Brain microvascular endothelial cell (primary cell): ENCODE measurements at regions not wholly inside any gene's neighbourhood (a gene's known extent, or its start where the extent isn't known, plus 50 kb on each side); places are given as distances from the start of the nearest gene placed in this dataset.

Experiments used
- DNase-seq: peaks from one replicate; pipeline ENCODE4 v3.0.0-alpha.2; 2020
- H3K27ac ChIP-seq: fragments of 250-450 bp; sonication (Bioruptor Pico); 2 replicates; pipeline ENCODE4 v1.5.1; 2020; ENCODE audit warnings: mild to moderate bottlenecking, moderate library complexity
- H3K27me3 ChIP-seq: fragments of 250-450 bp; sonication (Bioruptor Pico); replicated peaks from 2 replicates; pipeline ENCODE4 v1.5.1; 2020; ENCODE audit warnings: mild to moderate bottlenecking
- H3K36me3 ChIP-seq: fragments of 250-450 bp; sonication (Bioruptor Pico); replicated peaks from 2 replicates; pipeline ENCODE4 v1.5.1; 2020; ENCODE audit warnings: mild to moderate bottlenecking
- H3K4me3 ChIP-seq: 2 replicates; pipeline ENCODE4 v1.5.1; 2011; ENCODE audit warnings: low read depth, mild to moderate bottlenecking, control low read depth, low read length, moderate library complexity
- in situ Hi-C: cut with HindIII; loops from 2 replicates; pipeline ENCODE4 v1.10.0; 2017; ENCODE audit warnings: low sequenced_read_pairs, low pct_ligation_motif_present
- TF ChIP-seq, protein P1 (sequence below): IDR thresholded peaks from 2 replicates; pipeline ENCODE4 v1.5.1; 2011; ENCODE audit warnings: low read depth, mild to moderate bottlenecking, moderate library complexity, low read length, control low read depth, inconsistent platforms; ENCODE audit errors: missing control alignments

DNA sequence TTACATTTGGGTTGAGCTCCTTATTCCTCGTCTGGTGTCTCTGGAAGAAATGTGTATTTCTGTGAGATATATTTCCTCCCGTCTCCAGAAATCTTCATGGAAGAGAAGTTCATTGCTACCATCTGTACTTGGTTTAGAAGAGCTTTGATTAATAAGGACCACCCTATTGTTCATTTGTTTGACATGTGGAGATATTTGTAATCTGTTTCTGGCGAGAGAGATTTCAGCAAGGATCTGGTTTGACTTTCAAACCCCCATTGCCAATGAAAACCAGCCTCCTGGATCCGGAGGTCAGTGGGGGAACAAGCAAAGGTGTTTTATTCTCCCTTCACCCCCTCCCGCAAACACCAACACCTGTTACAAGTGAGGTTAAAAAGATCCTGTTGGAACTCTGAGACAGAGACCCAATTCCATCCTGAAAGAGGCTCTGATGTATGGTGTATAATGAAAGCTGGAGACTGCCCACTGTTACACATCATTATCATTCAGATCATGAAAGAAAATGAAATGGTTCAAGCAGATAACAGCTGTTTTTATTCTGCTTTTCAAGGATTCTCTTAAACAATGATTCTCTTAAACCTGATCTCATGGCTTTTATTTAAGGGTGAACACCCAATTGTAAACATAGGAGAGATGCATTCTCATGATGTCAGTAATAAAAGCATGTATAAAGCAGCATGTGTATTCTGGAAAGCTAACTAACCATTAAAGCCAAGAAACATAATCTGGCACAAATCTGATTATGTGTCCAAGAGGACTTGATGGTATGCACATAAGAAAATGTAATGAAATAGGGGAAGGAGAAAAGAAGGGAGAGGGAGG, 393.5 kb upstream of the ADGRL2 start:
- TF ChIP-seq, protein P1, sequence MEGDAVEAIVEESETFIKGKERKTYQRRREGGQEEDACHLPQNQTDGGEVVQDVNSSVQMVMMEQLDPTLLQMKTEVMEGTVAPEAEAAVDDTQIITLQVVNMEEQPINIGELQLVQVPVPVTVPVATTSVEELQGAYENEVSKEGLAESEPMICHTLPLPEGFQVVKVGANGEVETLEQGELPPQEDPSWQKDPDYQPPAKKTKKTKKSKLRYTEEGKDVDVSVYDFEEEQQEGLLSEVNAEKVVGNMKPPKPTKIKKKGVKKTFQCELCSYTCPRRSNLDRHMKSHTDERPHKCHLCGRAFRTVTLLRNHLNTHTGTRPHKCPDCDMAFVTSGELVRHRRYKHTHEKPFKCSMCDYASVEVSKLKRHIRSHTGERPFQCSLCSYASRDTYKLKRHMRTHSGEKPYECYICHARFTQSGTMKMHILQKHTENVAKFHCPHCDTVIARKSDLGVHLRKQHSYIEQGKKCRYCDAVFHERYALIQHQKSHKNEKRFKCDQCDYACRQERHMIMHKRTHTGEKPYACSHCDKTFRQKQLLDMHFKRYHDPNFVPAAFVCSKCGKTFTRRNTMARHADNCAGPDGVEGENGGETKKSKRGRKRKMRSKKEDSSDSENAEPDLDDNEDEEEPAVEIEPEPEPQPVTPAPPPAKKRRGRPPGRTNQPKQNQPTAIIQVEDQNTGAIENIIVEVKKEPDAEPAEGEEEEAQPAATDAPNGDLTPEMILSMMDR: no peak
- in situ Hi-C loops: no loop called here
- Histone ChIP-seq H3K27ac (no peak overlapping the region), H3K27me3 (no peaks in the 10 kb centered on the region), H3K4me3 (no peak overlapping the region), H3K36me3 (no peaks in the 10 kb centered on the region)
- no peak for DNase-seq

GRCh38 chr1:81406292-81406999, 394.3 kb upstream of the ADGRL2 start:
- TF ChIP-seq, protein P1: no peak
- in situ Hi-C loops: no loop called here
- no peak for DNase-seq
- Histone ChIP-seq H3K36me3 (no peaks in the 10 kb centered on the region), H3K27me3 (no peaks in the 10 kb centered on the region), H3K27ac (no peak overlapping the region), H3K4me3 (no peak overlapping the region)

GRCh38 chr1:81398041-81398440, 402.7 kb upstream of the ADGRL2 start:
- no peaks in the 10 kb centered on the region for H3K27me3 ChIP-seq
- no peaks in the 10 kb centered on the region for H3K36me3 ChIP-seq
- in situ Hi-C loops: no loop called here
- H3K27ac ChIP-seq: no peak overlapping the region
- no peak for DNase-seq
- TF ChIP-seq, protein P1: no peak
- no peak overlapping the region for H3K4me3 ChIP-seq

- in situ Hi-C loops: no loop called here
- Histone ChIP-seq H3K36me3 (no peaks in the 10 kb centered on the region), H3K27ac (no peak overlapping the region), H3K27me3 (no peaks in the 10 kb centered on the region), H3K4me3 (no peak overlapping the region)
- TF ChIP-seq, protein P1: no peak
- no peak for DNase-seq
Measured at GRCh38 chr1:81392526-81393226, 408.1 kb upstream of the ADGRL2 start.

DNA sequence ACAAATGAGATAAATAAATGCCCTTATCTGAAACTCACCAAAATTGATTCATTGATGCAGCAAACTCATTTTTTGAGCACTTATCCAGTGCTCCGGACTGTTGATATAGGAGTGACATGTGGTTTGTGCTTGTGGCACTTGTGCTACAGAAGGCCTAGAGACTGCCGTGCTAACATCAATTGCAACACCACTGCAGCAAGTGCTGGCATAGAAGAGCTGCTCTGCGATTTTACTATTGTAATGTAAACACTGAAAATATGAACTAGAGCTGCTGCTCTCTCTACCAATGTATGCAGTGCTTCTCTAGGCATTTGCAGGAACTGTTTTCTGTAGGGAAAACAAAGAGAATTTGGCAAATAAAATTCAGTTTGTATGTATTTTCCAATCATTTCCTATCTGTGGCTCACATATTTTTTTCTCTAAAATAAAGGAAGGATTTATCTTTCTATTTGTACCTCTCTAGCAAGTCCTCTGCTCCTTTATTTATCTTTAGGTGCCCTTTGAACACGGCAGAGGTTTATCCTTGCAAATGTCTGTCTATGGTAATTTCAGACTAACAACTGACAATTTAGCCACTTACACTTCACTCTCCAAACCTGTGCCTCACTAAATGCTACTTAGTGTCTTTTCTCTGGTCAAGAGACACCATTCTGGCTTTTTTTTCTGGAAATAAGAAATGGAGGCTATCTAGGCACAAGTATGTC, 409.5 kb upstream of the ADGRL2 start:
- TF ChIP-seq, protein P1: no peak
- Histone ChIP-seq H3K27ac (no peak overlapping the region), H3K27me3 (no peaks in the 10 kb centered on the region), H3K4me3 (no peak overlapping the region), H3K36me3 (no peaks in the 10 kb centered on the region)
- in situ Hi-C loops: no loop called here
- no peak for DNase-seq
